ENCODE measurements at regions not wholly inside any gene's neighbourhood (a gene's known extent, or its start where the extent isn't known, plus 50 kb on each side); places are given as distances from the start of the nearest gene placed in this dataset.

GRCh38 chr14:38527502-38527878 lies 271.6 kb upstream of the CLEC14A start:
- intact Hi-C loops (cut with micrococcal nuclease): no loop called here

More at GRCh38 chr14:38527502-38527878, 271.6 kb upstream of the CLEC14A start:
- no peak overlapping the region for H2AK5ac ChIP-seq (ENCODE audit: low read depth, low read length)
- TF ChIP-seq MXI1 (IDR thresholded peaks at IDR 0.05; ENCODE audit: borderline replicate concordance, low read depth, low read length): no peak
- no peak for TF ChIP-seq MAZ (IDR thresholded peaks at IDR 0.05; ENCODE audit: borderline replicate concordance, low read depth, low read length)
- TF ChIP-seq POLR2A (IDR thresholded peaks at IDR 0.05; ENCODE audit: low read depth, low read length): no peak
- TF ChIP-seq, protein P1, sequence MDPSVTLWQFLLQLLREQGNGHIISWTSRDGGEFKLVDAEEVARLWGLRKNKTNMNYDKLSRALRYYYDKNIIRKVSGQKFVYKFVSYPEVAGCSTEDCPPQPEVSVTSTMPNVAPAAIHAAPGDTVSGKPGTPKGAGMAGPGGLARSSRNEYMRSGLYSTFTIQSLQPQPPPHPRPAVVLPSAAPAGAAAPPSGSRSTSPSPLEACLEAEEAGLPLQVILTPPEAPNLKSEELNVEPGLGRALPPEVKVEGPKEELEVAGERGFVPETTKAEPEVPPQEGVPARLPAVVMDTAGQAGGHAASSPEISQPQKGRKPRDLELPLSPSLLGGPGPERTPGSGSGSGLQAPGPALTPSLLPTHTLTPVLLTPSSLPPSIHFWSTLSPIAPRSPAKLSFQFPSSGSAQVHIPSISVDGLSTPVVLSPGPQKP (IDR thresholded peaks at IDR 0.05; ENCODE audit: borderline replicate concordance, low read depth, low read length): no peak
- TF ChIP-seq BHLHE40 (IDR thresholded peaks at IDR 0.05; ENCODE audit: low read depth, low read length): no peak
- TF ChIP-seq SMC3 (IDR thresholded peaks at IDR 0.05; ENCODE audit: low read depth, low read length): no peak
- no peak for TF ChIP-seq RAD21 (IDR thresholded peaks at IDR 0.05; ENCODE audit: low read length)
- TF ChIP-seq RCOR1 (IDR thresholded peaks at IDR 0.05; ENCODE audit: insufficient replicate concordance, low read length): no peak
- TF ChIP-seq CHD1 (IDR thresholded peaks at IDR 0.05; ENCODE audit: low read depth, low read length): no peak
- TF ChIP-seq MAFK (IDR thresholded peaks at IDR 0.05; ENCODE audit: low read depth, low read length): no peak
- TF ChIP-seq, protein P2, sequence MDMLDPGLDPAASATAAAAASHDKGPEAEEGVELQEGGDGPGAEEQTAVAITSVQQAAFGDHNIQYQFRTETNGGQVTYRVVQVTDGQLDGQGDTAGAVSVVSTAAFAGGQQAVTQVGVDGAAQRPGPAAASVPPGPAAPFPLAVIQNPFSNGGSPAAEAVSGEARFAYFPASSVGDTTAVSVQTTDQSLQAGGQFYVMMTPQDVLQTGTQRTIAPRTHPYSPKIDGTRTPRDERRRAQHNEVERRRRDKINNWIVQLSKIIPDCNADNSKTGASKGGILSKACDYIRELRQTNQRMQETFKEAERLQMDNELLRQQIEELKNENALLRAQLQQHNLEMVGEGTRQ (IDR thresholded peaks at IDR 0.05; ENCODE audit: low read depth, low read length): no peak
- TF ChIP-seq CEBPB (IDR thresholded peaks at IDR 0.05; ENCODE audit: low read depth, low read length): no peak
- TF ChIP-seq RFX5 (IDR thresholded peaks at IDR 0.05; ENCODE audit: low read depth, low read length): no peak
- no peak for TF ChIP-seq CTCF (conservative IDR thresholded peaks at IDR 0.05; ENCODE audit: low read depth, low read length)
- no peak for TF ChIP-seq FOS (IDR thresholded peaks at IDR 0.05; ENCODE audit: low read depth, low read length)
- no peaks in the 10 kb centered on the region for H3K27me3 ChIP-seq (ENCODE audit: control insufficient read depth, insufficient read depth, low read length)
- no peak overlapping the region for H4K5ac ChIP-seq (ENCODE audit: low read depth, low read length)
- H3K4me1 ChIP-seq (ENCODE audit: control insufficient read depth, insufficient read depth, low read length): no peaks in the 10 kb centered on the region
- in situ Hi-C loops (cut with MboI; ENCODE audit: low sequenced_read_pairs): no loop called here
- H3K18ac ChIP-seq (ENCODE audit: low read depth, low read length): no peak overlapping the region
- H4K91ac ChIP-seq (ENCODE audit: insufficient read depth, low read depth, low read length): no peak overlapping the region
- no peak overlapping the region for H3K23ac ChIP-seq (ENCODE audit: low read depth, low read length)
- no peak overlapping the region for H3K14ac ChIP-seq (replicated peaks; ENCODE audit: low read depth, low read length)
- H3K9ac ChIP-seq (ENCODE audit: low read depth, low read length): no peak overlapping the region
- no peak overlapping the region for H4K8ac ChIP-seq (ENCODE audit: low read depth in 2 of 2, low read length in 2 of 2)
- H3K9me1 ChIP-seq (ENCODE audit: insufficient read depth, low read length): no peaks in the 10 kb centered on the region
- no peaks in the 10 kb centered on the region for H4K20me1 ChIP-seq (ENCODE audit: insufficient read depth, low read length)
- no peak overlapping the region for H3K27ac ChIP-seq (ENCODE audit: insufficient read depth, low read length)
- ATAC-seq (ENCODE audit: low read depth) (no peak), DNase-seq (no peak)
- no peaks in the 10 kb centered on the region for H3K36me3 ChIP-seq (ENCODE audit: control insufficient read depth, insufficient read depth, low read length)
- ChIA-PET CTCF (interaction anchor here (0.7 kb wide), 1 partner anchor 151 kb away, joined by 3 read pairs; no protein-coding TSS in a partner anchor), POLR2A (ENCODE audit: unreplicated experiment) (no interaction called here)
- no peak overlapping the region for H2BK20ac ChIP-seq (ENCODE audit: low read depth, low read length)
- H3K56ac ChIP-seq (ENCODE audit: extremely low read depth, insufficient read depth, low read length): no peak overlapping the region
- H3K9me3 ChIP-seq (ENCODE audit: control insufficient read depth, insufficient read depth, low read length): no peaks in the 10 kb centered on the region
- no peak overlapping the region for H3K4me2 ChIP-seq (ENCODE audit: low read depth, low read length)
- no TSS peak for BruUV-seq (replicated peaks)
- no peak overlapping the region for H2AFZ ChIP-seq (replicated peaks; ENCODE audit: low read length, poor library complexity)
- no peak overlapping the region for H2BK5ac ChIP-seq (ENCODE audit: low read depth, low read length, poor library complexity, severe bottlenecking)
- no peak overlapping the region for H2BK15ac ChIP-seq (ENCODE audit: low read depth, low read length)
- H3K4me3 ChIP-seq (ENCODE audit: insufficient read depth, low read depth, low read length): no peak overlapping the region
- dilution Hi-C loops (cut with HindIII; ENCODE audit: low sequenced_read_pairs, unreplicated experiment): no loop called here
- H3K4ac ChIP-seq (ENCODE audit: low read depth, low read length): no peak overlapping the region
- H2BK120ac ChIP-seq (ENCODE audit: low read depth, low read length): no peak overlapping the region
- H2AK9ac ChIP-seq (replicated peaks; ENCODE audit: low read depth, low read length, poor library complexity): no peak overlapping the region
- H3K79me1 ChIP-seq (ENCODE audit: low read depth in 1 of 2, low read length in 2 of 2): no peaks in the 10 kb centered on the region
